ENCODE measurements at regions not wholly inside any gene's neighbourhood (a gene's known extent, or its start where the extent isn't known, plus 50 kb on each side); places are given as distances from the start of the nearest gene placed in this dataset.

DNA sequence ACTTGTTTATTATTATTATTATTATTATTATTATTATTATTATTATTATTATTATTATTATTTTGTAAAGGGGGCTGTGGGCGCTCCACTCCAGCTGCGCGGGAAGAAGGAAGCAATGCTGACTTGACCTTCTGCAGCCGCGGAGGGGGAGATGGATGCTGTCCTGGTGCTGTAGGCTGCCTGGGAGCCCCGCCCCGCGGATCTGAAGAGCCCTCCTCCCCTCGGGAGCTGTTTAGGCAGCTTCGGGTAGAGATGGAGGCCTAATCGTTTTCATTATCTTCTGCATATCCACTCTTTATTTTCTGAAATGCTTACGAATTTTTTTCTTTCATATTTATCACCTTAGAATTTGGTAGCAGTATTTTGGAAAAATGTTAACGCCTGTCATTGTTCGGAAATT, 101.2 kb upstream of the KLF6 start:
- H3K4me3 ChIP-seq (ENCODE audit: low read depth, low read length) = peak overlapping the region; percentile 41
- DNase-seq (ENCODE audit: low read depth) = peak; percentile 66
- TF ChIP-seq, protein P1, sequence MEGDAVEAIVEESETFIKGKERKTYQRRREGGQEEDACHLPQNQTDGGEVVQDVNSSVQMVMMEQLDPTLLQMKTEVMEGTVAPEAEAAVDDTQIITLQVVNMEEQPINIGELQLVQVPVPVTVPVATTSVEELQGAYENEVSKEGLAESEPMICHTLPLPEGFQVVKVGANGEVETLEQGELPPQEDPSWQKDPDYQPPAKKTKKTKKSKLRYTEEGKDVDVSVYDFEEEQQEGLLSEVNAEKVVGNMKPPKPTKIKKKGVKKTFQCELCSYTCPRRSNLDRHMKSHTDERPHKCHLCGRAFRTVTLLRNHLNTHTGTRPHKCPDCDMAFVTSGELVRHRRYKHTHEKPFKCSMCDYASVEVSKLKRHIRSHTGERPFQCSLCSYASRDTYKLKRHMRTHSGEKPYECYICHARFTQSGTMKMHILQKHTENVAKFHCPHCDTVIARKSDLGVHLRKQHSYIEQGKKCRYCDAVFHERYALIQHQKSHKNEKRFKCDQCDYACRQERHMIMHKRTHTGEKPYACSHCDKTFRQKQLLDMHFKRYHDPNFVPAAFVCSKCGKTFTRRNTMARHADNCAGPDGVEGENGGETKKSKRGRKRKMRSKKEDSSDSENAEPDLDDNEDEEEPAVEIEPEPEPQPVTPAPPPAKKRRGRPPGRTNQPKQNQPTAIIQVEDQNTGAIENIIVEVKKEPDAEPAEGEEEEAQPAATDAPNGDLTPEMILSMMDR (IDR thresholded peaks at IDR 0.05; ENCODE audit: insufficient read depth, low read length) = no peak

DNA sequence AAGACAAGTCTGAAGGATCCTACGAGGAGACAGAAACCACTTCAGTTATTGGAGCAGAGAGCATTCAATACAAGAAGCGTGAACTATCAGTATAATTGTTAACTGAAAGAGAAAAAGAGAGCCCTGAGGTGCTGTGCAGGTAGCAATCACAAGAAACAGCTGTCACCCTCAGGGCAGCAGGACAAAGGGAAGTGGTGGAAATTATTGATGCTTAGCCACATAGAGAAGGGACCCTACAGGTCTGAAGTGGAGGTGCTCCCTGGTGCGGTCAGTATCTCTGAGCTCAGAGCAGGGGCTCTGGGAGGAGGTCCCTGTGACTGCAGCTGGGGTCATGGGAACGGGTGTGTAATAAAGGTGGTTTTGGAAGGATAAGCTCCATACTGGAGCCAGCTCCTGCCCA, 97.8 kb upstream of the KLF6 start:
- no peak for DNase-seq (ENCODE audit: low read depth)
- TF ChIP-seq, protein P1 (IDR thresholded peaks at IDR 0.05; ENCODE audit: insufficient read depth, low read length) = no peak
- H3K4me3 ChIP-seq (ENCODE audit: low read depth, low read length) = no peak overlapping the region

DNA sequence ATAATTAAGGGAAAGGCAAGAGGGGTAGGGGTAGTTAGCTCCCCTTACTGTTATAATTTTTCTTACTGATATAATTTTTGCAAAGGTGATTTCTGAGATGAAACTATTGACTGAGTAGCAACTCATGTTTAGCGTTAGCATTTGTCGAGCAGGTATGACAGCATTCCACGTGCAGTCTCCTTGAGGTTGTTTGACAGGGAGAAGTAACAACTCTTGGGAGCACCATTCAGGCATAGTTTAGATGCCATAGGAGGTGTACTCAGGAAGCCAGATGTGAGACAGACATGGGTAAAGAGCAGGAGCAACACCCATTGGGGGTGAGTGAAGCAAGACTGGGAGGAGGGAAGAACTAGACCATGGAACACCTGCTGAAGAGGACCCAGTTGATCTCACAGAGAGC, 96.6 kb upstream of the KLF6 start:
- no peak overlapping the region for H3K4me3 ChIP-seq (ENCODE audit: low read depth, low read length)
- no peak for DNase-seq (ENCODE audit: low read depth)
- TF ChIP-seq, protein P1 (IDR thresholded peaks at IDR 0.05; ENCODE audit: insufficient read depth, low read length) = no peak

DNA sequence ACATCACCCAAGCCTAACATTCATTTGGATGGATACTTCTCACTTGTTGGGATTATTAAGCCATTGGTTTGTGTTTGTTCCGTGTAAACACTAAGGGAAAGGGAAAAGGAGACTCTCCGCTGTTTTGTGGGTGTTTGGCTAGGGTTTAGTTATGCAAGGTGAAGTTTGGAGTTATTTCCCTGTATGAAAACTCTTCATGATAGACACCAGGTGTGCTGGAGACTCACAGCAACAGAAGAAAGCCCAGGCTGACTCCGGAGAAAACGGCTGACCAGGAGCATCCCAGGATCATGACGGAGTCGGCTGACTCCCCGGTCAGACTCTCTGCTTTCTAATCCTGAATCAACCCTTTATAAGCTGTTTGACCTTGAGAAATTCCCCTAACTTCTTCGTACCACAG, 94.1 kb upstream of the KLF6 start:
- TF ChIP-seq, protein P1 (IDR thresholded peaks at IDR 0.05; ENCODE audit: insufficient read depth, low read length) = no peak
- no peak for DNase-seq (ENCODE audit: low read depth)
- no peak overlapping the region for H3K4me3 ChIP-seq (ENCODE audit: low read depth, low read length)

DNA sequence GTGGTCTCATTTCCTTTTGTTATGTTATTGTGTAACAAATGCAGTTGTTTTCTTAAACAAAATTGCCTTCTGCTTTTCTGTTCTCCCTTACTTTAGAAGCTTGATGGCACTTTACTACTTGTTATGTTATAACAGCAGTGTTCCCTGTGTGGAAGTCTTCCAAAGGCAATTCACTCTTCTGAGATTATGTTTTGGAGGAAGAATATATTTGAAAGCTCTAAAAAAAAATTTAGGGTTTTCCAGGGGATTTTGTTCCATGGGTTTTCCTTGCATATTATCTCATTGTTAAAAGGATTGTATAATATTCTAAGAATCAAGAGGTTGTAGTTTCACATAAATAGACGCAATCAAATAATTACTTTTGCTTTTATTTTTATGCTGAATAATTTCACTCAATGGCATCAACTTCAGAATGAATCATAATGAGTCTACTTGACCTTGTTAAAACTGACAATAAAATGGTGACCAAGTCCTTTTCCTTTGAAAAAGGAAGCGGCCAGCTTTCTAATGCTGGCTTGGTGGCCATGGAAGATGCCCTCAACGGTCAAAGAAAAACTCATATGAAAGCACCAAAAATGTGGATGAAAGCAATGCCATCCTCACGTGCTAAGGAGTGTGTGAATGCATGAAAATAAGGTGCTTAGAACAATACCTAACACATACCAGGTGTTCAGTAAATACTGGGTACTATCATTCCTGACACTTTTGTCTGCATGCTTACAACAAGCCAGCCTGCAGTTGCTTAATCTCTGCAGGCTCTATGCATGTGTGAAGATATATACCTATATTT, 92.4 kb upstream of the KLF6 start:
- no peak overlapping the region for H3K4me3 ChIP-seq (ENCODE audit: low read depth, low read length)
- DNase-seq (ENCODE audit: low read depth) = peak; percentile 26
- TF ChIP-seq, protein P1 (IDR thresholded peaks at IDR 0.05; ENCODE audit: insufficient read depth, low read length) = no peak

DNA sequence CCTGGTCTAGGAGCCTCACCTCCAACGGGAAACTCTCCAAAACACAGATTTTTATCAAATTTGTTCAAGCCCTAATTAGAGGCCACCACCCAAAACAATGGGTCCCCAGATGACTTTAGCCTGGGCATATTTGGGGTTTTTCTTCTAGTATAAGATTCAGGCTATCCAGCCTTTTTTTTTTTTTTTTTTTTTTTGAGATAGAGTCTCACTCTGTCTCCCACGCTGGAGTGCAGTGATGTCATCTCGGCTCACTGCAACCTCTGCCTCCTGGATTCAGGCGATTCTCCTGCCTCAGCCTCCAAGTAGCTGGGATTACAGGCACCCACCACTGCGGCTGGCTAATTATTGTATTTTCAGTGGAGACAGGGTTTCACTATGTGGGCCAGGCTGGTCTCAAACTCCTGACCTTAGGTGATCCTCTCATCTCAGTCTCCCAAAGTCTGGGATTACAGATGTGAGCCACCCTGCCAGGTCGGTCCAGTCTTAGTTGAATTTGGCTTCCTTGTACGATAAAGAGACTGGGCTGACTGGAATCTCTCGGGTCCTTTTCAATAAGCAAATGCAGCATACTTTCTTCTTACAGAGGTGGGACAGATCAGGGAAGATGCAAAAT, 91.4 kb upstream of the KLF6 start:
- H3K4me3 ChIP-seq (ENCODE audit: low read depth, low read length) = no peak overlapping the region
- TF ChIP-seq, protein P1 (IDR thresholded peaks at IDR 0.05; ENCODE audit: insufficient read depth, low read length) = no peak
- no peak for DNase-seq (ENCODE audit: low read depth)

All from fibroblast of the aortic adventitia (primary cell).